Type B pancreatic cell (in vitro differentiated cells): ENCODE measurements at regions not wholly inside any gene's neighbourhood (a gene's known extent, or its start where the extent isn't known, plus 50 kb on each side); places are given as distances from the start of the nearest gene placed in this dataset.

Experiments used
- DNase-seq: peaks from one replicate; pipeline ENCODE4 v3.0.0; 2021; ENCODE audit warnings: mixed read lengths; ENCODE audit not compliant: unreplicated experiment; ENCODE audit errors: extremely low spot score
- H3K27ac Mint-ChIP-seq: 2 replicates; pipeline ENCODE4 v1.8.0; 2021; ENCODE audit warnings: mild to moderate bottlenecking, mixed read lengths
- H3K27me3 Mint-ChIP-seq: 2 replicates; pipeline ENCODE4 v1.8.0; 2021; ENCODE audit warnings: mixed read lengths
- H3K36me3 Mint-ChIP-seq: 2 replicates; pipeline ENCODE4 v1.8.0; 2021; ENCODE audit warnings: mixed read lengths
- H3K4me1 Mint-ChIP-seq: one replicate; pipeline ENCODE4 v1.8.0; 2021; ENCODE audit warnings: mixed read lengths; ENCODE audit not compliant: unreplicated experiment
- H3K4me3 Mint-ChIP-seq: 2 replicates; pipeline ENCODE4 v1.8.0; 2021; ENCODE audit warnings: mild to moderate bottlenecking, mixed read lengths
- H3K9me3 Mint-ChIP-seq: 2 replicates; pipeline ENCODE4 v1.8.0; 2021; ENCODE audit warnings: mixed read lengths
- CTCF ChIP-seq: fragments of 200-600 bp; sonication (generic); conservative IDR thresholded peaks from 2 replicates; pipeline ENCODE4 v1.5.0; 2021; ENCODE audit warnings: antibody characterized with exemption, mild to moderate bottlenecking

- DNase-seq: no peak
- Mint-ChIP-seq H3K27ac (no peak overlapping the region), H3K9me3 (peaks cover 4% of the 10 kb centered on the region), H3K4me3 (no peak overlapping the region), H3K4me1 (peaks cover 19% of the 10 kb centered on the region), H3K27me3 (no peaks in the 10 kb centered on the region), H3K36me3 (no peaks in the 10 kb centered on the region)
- TF ChIP-seq CTCF: no peak
Measured at GRCh38 chr6:87822011-87822410, 120.0 kb upstream of the AKIRIN2 start.

- Mint-ChIP-seq H3K36me3 (no peaks in the 10 kb centered on the region), H3K4me1 (peaks cover 11% of the 10 kb centered on the region), H3K4me3 (no peak overlapping the region), H3K27me3 (no peaks in the 10 kb centered on the region), H3K9me3 (peaks cover 4% of the 10 kb centered on the region), H3K27ac (no peak overlapping the region)
- no peak for TF ChIP-seq CTCF
- no peak for DNase-seq
Measured at GRCh38 chr6:87820343-87820984, 118.4 kb upstream of the AKIRIN2 start.

GRCh38 chr6:87817183-87817582, 115.2 kb upstream of the AKIRIN2 start:
- Mint-ChIP-seq H3K4me3 (no peak overlapping the region), H3K27ac (no peak overlapping the region), H3K9me3 (no peaks in the 10 kb centered on the region), H3K27me3 (no peaks in the 10 kb centered on the region), H3K4me1 (peaks cover 3% of the 10 kb centered on the region), H3K36me3 (no peaks in the 10 kb centered on the region)
- no peak for DNase-seq
- no peak for TF ChIP-seq CTCF

- Mint-ChIP-seq H3K27me3 (no peaks in the 10 kb centered on the region), H3K36me3 (no peaks in the 10 kb centered on the region), H3K9me3 (no peaks in the 10 kb centered on the region), H3K4me1 (no peaks in the 10 kb centered on the region), H3K27ac (no peak overlapping the region), H3K4me3 (no peak overlapping the region)
- no peak for DNase-seq
- no peak for TF ChIP-seq CTCF
Measured at GRCh38 chr6:87815449-87815848, 113.4 kb upstream of the AKIRIN2 start.

- DNase-seq: no peak
- no peaks in the 10 kb centered on the region for H3K27me3 Mint-ChIP-seq
- no peaks in the 10 kb centered on the region for H3K9me3 Mint-ChIP-seq
- TF ChIP-seq CTCF: no peak
- no peak overlapping the region for H3K27ac Mint-ChIP-seq
- H3K36me3 Mint-ChIP-seq: no peaks in the 10 kb centered on the region
- H3K4me1 Mint-ChIP-seq: no peaks in the 10 kb centered on the region
- H3K4me3 Mint-ChIP-seq: no peak overlapping the region
Measured at GRCh38 chr6:87808005-87808757, 106.1 kb upstream of the AKIRIN2 start.
